Psoas muscle (tissue), 7 donors: ENCODE measurements at regions not wholly inside any gene's neighbourhood (a gene's known extent, or its start where the extent isn't known, plus 50 kb on each side); places are given as distances from the start of the nearest gene placed in this dataset.

Experiments
- ATAC-seq, 4 donors: fragments of 200-7000 bp; cut with Tn5 transposase; one replicate each; pipeline ENCODE4 v1.9.1; 2020; ENCODE audit warnings: moderate library complexity in 3 of 4, mild to moderate bottlenecking in 2 of 4
- DNase-seq, 2 donors: peaks; one replicate each; pipeline ENCODE4 v3.0.0-alpha.2; 2020
- H3K27ac ChIP-seq: fragments of 200-600 bp; one replicate; pipeline ENCODE4 v1.8.0; 2022
- H3K27me3 ChIP-seq, 3 donors: fragments of 200-600 bp in 1 of 3; one replicate each; pipeline versions ENCODE4 v1.6.1 to v1.8.0; 2013 to 2022; ENCODE audit warnings: low read length in 2 of 3, mild to moderate bottlenecking in 2 of 3, moderate library complexity in 1 of 3; ENCODE audit not compliant: insufficient read depth in 3 of 3
- H3K36me3 ChIP-seq, 2 donors: fragments of 200-600 bp in 1 of 2; one replicate each; pipeline versions ENCODE4 v1.6.1 to v1.8.0; 2013 to 2022; ENCODE audit warnings: low read depth in 1 of 2, mild to moderate bottlenecking in 1 of 2, moderate library complexity in 1 of 2; ENCODE audit not compliant: insufficient read depth in 1 of 2
- H3K4me1 ChIP-seq: fragments of 200-600 bp; one replicate; pipeline ENCODE4 v1.8.0; 2022
- H3K4me3 ChIP-seq: fragments of 200-600 bp; one replicate; pipeline ENCODE4 v1.8.0; 2022; ENCODE audit warnings: mild to moderate bottlenecking
- H3K9me3 ChIP-seq: fragments of 200-600 bp; one replicate; pipeline ENCODE4 v1.8.0; 2022
- WGBS, 3 donors: extraction: QIAGEN DNeasy Blood & Tissue Kit; methylation state at CpG; one replicate each; pipeline versions ENCODE4 v1.1.6 to v1.1.7; 2013; 5-methylcytosine and 5-hydroxymethylcytosine counted together
- intact Hi-C, 2 donors: fragments of 100-400 bp; cut with DNase I; formaldehyde crosslinking; loops; one replicate each; pipeline versions ENCODE4 v1.11.0 to v1.14.2; 2022
- TF ChIP-seq, protein P1 (sequence below): fragments of 200-600 bp; IDR thresholded peaks from one replicate; pipeline ENCODE4 v1.8.0; 2022; ENCODE audit warnings: antibody characterized with exemption
- donor health status: healthy with polysubstance abuse.
- donor health status: DM: no; HTN: no; CAD: no; lungs with moderate emphysema.
- donor health status: Bipolar disorder and iron deficiency.
- donor health status: healthy.
- donor health status: DM: yes; HTN: yes; CAD: no.
- donor health status: DM: no; HTN: no; CAD: no.
- donor health status: DM: yes; HTN: yes; CAD: no.

DNA sequence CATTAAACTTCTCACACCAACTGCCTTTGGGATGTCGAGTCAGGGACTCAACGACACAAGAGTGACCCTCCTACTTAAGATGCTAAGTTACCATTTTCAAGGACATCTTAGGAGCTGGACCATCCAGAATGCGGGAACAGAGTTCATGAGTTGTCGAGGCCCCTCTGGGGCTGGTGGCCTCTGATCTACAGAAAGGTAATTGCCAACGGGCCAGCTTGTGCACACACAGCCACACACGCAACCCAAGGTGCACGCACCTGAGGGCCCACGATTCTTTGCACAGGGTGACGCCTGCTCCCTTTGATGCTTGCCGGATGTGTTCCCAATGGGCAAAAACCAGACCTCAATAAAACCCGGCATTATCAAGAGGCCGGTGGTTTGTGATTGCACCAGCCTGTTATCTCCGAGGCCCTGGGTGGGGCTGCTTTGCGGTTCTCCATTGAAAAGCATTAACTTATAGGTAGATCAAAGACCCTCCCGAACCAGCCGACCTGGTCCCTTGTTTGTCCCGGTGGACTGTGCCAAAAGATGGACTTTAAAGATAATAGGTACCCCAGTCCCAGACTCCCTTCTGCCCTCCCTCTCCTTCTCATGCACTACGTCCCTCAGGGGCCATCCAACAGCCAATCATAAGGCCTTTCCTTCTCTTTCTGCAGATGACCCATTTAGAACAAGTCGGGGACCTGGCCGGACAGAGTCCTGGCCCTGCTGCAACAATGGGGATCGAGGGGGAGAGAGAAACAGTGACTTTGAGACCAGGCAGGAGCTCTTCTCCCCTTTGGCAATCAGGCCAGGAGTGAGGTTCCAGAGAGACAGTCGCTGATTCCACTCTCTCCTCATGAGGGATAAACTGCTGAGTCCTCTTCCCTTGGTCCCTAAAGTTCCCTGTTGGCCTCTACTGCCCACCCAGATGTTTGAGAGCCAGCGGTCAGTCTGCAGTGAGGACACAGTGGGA lies 292.5 kb downstream of the SOX9 start:
- TF ChIP-seq, protein P1, sequence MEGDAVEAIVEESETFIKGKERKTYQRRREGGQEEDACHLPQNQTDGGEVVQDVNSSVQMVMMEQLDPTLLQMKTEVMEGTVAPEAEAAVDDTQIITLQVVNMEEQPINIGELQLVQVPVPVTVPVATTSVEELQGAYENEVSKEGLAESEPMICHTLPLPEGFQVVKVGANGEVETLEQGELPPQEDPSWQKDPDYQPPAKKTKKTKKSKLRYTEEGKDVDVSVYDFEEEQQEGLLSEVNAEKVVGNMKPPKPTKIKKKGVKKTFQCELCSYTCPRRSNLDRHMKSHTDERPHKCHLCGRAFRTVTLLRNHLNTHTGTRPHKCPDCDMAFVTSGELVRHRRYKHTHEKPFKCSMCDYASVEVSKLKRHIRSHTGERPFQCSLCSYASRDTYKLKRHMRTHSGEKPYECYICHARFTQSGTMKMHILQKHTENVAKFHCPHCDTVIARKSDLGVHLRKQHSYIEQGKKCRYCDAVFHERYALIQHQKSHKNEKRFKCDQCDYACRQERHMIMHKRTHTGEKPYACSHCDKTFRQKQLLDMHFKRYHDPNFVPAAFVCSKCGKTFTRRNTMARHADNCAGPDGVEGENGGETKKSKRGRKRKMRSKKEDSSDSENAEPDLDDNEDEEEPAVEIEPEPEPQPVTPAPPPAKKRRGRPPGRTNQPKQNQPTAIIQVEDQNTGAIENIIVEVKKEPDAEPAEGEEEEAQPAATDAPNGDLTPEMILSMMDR = no peak
- H3K27ac ChIP-seq = no peak overlapping the region
- intact Hi-C loops = no loop called here
- WGBS, 3 donors = 87 to 91% (median 89%) methylated on average over 23 of the region's 23 CpGs
- H3K9me3 ChIP-seq = peaks cover 8% of the 10 kb centered on the region
- H3K27me3 ChIP-seq = no peaks in the 10 kb centered on the region
- ATAC-seq = no peak
- no peaks in the 10 kb centered on the region for H3K36me3 ChIP-seq
- no peak for DNase-seq
- no peaks in the 10 kb centered on the region for H3K4me1 ChIP-seq
- no peak overlapping the region for H3K4me3 ChIP-seq

DNA sequence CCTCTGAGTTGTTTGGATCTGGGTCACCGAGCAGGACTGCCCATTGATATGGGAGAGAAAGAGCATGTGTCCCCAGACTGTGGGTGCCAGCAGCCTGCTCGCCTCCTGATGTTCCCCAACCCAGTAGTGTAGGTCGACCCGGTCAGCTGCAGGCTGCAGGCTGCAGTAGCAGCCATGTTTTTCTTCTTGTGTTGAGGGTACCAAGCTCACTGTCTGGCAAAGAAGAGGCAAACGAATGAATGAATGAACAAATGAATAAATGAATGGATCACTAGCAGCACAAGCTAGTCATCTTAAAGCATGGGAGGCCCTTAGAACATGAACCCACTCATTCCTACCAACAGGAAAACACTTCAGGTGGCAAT lies 293.2 kb downstream of the SOX9 start:
- TF ChIP-seq, protein P1 = no peak
- Histone ChIP-seq H3K27ac (no peak overlapping the region), H3K9me3 (peaks cover 9% of the 10 kb centered on the region), H3K36me3 (no peaks in the 10 kb centered on the region), H3K4me1 (no peaks in the 10 kb centered on the region), H3K27me3 (no peaks in the 10 kb centered on the region), H3K4me3 (no peak overlapping the region)
- intact Hi-C loops = no loop called here
- 81 to 91% (median 90%) methylated on average over 5 of the region's 5 CpGs for WGBS, 3 donors
- ATAC-seq = no peak
- DNase-seq = no peak

DNA sequence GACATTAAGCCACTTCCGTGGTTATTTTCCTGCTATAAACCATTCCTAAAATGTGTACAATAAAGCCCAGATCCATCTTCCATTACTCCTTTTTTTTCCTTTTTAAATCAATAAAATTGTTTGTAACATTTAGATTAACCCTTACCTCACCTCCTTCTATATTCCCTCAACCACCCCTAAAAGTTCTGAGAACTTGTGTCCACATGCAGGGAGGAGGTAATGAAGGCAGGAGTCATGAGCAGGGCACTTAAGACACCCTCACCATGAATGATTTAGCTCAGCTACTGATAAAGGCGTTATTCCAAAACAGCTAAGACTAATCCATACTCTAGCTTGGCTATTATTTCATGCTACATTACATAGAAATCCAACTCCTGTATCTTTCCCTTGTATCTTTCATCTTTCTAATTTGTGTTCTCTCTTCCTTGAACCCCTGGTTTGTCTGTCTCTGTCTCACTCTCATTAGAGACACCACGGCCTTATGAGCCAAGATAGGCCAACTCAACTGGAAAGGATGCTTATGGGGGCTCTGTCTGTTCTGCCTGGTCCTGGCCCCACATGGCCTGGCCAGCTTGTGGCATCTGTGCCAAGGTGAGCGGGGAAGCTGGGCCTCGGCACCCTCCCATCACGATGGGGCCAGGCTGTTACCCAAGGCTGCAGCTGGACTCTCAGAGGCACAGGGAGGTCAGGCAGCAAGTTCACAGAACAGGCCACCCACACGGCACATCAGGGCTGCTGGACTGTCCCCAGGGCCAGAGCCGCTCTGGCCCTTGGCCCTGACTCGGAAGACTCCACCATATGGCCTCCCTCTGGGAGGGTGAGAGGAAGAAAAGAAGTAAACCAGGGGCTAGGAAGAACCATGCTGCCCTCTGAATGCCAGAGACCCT lies 294.4 kb downstream of the SOX9 start:
- Histone ChIP-seq H3K4me3 (no peak overlapping the region), H3K36me3 (no peaks in the 10 kb centered on the region), H3K27me3 (no peaks in the 10 kb centered on the region), H3K9me3 (peaks cover 9% of the 10 kb centered on the region), H3K4me1 (no peaks in the 10 kb centered on the region), H3K27ac (no peak overlapping the region)
- TF ChIP-seq, protein P1 = no peak
- intact Hi-C loops = no loop called here
- ATAC-seq (peak in 2 of 4 donors; percentile 35 to 54), DNase-seq (peak in 1 of 2 donors; percentile 68)
- 42 to 71% (median 51%) methylated on average over 9 of the region's 9 CpGs for WGBS, 3 donors

DNA sequence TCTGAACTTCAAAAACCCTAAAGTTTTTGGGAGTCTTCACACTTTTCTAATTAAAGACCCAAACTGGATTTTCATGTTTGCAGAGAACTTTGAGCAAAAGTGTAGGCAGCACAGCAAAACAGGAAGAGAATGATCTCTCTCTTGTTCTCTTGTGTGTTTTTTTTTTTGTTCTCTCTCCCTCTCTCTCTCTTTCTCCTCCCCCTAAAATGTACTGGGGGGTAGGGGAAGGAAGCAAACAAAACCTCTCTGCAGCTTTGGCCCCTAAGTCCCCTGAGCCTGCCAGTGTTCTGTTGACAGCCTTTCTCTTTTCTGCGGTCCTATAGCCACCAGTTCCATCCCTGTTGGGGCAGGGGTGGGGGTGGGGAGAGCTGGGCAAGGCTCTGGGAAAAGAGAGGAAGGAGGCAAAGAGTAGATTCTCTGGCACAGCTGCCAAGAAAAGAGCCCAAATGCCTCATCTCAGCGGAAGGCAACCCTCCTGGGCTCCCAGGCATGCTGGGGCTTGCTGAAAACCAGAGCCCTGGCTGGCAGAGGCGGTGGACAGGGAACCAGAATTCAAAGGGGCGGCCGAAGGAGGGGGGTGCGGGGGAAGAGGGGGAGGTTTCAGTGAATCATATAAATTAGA lies 295.3 kb downstream of the SOX9 start:
- 39 to 43% (median 42%) methylated on average over 5 to 6 of the region's 6 CpGs for WGBS, 3 donors
- DNase-seq (no peak), ATAC-seq (no peak)
- Histone ChIP-seq H3K27me3 (no peaks in the 10 kb centered on the region), H3K27ac (no peak overlapping the region), H3K4me1 (no peaks in the 10 kb centered on the region), H3K36me3 (no peaks in the 10 kb centered on the region), H3K4me3 (no peak overlapping the region), H3K9me3 (peaks cover 9% of the 10 kb centered on the region)
- TF ChIP-seq, protein P1 = no peak
- intact Hi-C loops = no loop called here
